GM12892 (cell line): ENCODE measurements at regions not wholly inside any gene's neighbourhood (a gene's known extent, or its start where the extent isn't known, plus 50 kb on each side); places are given as distances from the start of the nearest gene placed in this dataset.

Source experiments
- POLR2A ChIP-seq: IDR thresholded peaks from 2 replicates; pipeline ENCODE4 v1.6.1; 2011; ENCODE audit warnings: low read depth, low read length, control low read depth
- POLR2AphosphoS5 ChIP-seq: IDR thresholded peaks from 2 replicates; pipeline ENCODE4 v1.6.1; 2011; ENCODE audit warnings: low read depth, low read length, control low read depth
- TAF1 ChIP-seq: IDR thresholded peaks from 2 replicates; pipeline ENCODE4 v1.6.1; 2011; ENCODE audit warnings: low read depth, mild to moderate bottlenecking, control low read depth, low read length, borderline replicate concordance

- TF ChIP-seq POLR2AphosphoS5 (no peak), POLR2A (no peak), TAF1 (no peak)
Observed at GRCh38 chr6:56835612-56836011, 119.3 kb upstream of the BEND6 start.
